ENCODE measurements at regions not wholly inside any gene's neighbourhood (a gene's known extent, or its start where the extent isn't known, plus 50 kb on each side); places are given as distances from the start of the nearest gene placed in this dataset.

DNA sequence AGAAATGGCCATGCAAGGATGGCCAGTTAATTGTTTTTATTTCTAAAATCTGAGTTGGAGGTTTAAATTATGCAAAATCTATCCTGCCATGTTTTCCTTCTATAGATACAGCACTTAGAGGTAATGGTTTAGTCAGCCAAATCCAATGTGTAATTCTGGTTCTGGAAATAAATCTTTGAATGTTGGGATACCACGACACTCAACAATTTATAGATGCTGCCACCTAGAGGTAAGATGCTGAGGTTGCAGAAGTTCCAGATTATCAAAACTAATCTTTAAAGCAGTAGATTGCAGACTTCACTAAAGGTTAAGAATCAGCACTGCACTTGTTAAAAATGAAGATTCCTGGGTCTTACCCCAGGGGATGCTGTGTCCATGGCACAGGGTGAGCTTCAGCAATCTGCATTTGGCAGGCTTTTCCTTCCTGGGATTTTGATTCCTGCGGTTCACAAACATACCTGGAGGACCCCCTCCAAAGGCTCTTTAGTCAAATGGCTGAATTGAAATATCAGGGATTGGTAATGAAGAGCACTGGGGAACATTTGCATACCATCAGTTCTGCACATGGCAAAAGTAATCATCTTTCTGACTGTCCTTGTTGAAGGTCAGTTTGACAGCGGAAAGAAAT lies 53.4 kb upstream of the ANO4 start:
- peak; percentile 8 for DNase-seq (ENCODE audit: low read depth)

DNA sequence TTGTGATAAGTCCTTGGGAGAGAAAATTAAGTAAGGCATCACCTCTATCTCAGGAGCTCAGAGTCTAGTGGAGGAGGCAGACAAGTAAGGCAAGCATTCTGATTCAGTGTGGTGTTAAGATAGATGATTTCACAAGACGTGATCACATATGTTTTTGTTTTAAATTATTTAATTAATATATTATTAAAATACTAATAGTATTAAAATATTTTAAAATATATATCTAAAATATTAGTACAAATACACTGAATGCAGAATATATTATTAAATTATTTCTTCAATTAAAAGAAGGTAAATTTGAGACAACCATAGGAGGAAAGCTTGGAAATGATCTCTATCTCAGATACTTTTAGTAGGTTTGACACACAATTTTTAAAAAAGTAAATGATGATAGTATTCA lies 51.5 kb upstream of the ANO4 start:
- DNase-seq (ENCODE audit: low read depth), result no peak

Measured in fibroblast of the conjunctiva (primary cell).